GM12864 (cell line): ENCODE measurements at regions not wholly inside any gene's neighbourhood (a gene's known extent, or its start where the extent isn't known, plus 50 kb on each side); places are given as distances from the start of the nearest gene placed in this dataset.

Experiments
- DNase-seq: peaks from one replicate; pipeline ENCODE4 v3.0.0-alpha.2; 2011; ENCODE audit warnings: low read depth
- H3K4me3 ChIP-seq: 2 replicates; pipeline ENCODE4 v1.5.1; 2011; ENCODE audit warnings: mild to moderate bottlenecking, low read depth, low read length, control low read depth
- CTCF ChIP-seq: IDR thresholded peaks from 2 replicates; pipeline ENCODE4 v1.5.1; 2011; ENCODE audit warnings: low read depth, mild to moderate bottlenecking, moderate library complexity, low read length, control low read depth, inconsistent platforms; ENCODE audit errors: missing control alignments

- no peak for DNase-seq
- no peak for TF ChIP-seq CTCF
- no peak overlapping the region for H3K4me3 ChIP-seq
These were observed 96.1 kb downstream of the ARL6IP6 start for GRCh38 chr2:152814475-152815030.

GRCh38 chr2:152813351-152813750, 94.9 kb downstream of the ARL6IP6 start:
- no peak overlapping the region for H3K4me3 ChIP-seq
- DNase-seq, result no peak
- TF ChIP-seq CTCF, result no peak
